SK-N-SH treated with all-trans-retinoic acid at 6 μM for 48 hours (cell line): ENCODE measurements at regions not wholly inside any gene's neighbourhood (a gene's known extent, or its start where the extent isn't known, plus 50 kb on each side); places are given as distances from the start of the nearest gene placed in this dataset.

Experiments
- BACH2 ChIP-seq: fragments of 250-450 bp; sonication (Bioruptor Pico); IDR thresholded peaks from 2 replicates; pipeline ENCODE4 v1.9.0; 2021; ENCODE audit warnings: mild to moderate bottlenecking, borderline replicate concordance
- CSDC2 ChIP-seq: fragments of 250-450 bp; sonication (Bioruptor Pico); IDR thresholded peaks from 2 replicates; pipeline ENCODE4 v1.5.0; 2020; ENCODE audit warnings: mild to moderate bottlenecking, moderate library complexity
- ESRRG ChIP-seq: fragments of 250-450 bp; sonication (Bioruptor Pico); IDR thresholded peaks from 2 replicates; pipeline ENCODE4 v1.6.1; 2021; ENCODE audit warnings: mild to moderate bottlenecking
- PPARA ChIP-seq: fragments of 250-450 bp; sonication (Bioruptor Pico); IDR thresholded peaks from 2 replicates; pipeline ENCODE4 v1.5.0; 2020; ENCODE audit warnings: mild to moderate bottlenecking, borderline replicate concordance
- SNAI2 ChIP-seq: fragments of 250-450 bp; sonication (Bioruptor Pico); IDR thresholded peaks from 2 replicates; pipeline ENCODE4 v1.5.0; 2020; ENCODE audit warnings: mild to moderate bottlenecking, moderate library complexity
- ZC3H10 ChIP-seq: fragments of 250-450 bp; sonication (Bioruptor Pico); IDR thresholded peaks from 2 replicates; pipeline ENCODE4 v1.5.1; 2021; ENCODE audit warnings: mild to moderate bottlenecking, moderate library complexity
- ZFP3 ChIP-seq: fragments of 250-450 bp; sonication (Bioruptor Pico); IDR thresholded peaks from 2 replicates; pipeline ENCODE4 v1.5.0; 2020; ENCODE audit warnings: mild to moderate bottlenecking, moderate library complexity
- ZFP30 ChIP-seq: fragments of 450-650 bp; formaldehyde crosslinking; IDR thresholded peaks from 2 replicates; pipeline ENCODE4 v1.5.0; 2022; ENCODE audit warnings: mild to moderate bottlenecking, moderate library complexity
- ZNF8 ChIP-seq: fragments of 450-650 bp; formaldehyde crosslinking; IDR thresholded peaks from 2 replicates; pipeline ENCODE4 v1.5.0; 2020; ENCODE audit warnings: mild to moderate bottlenecking, moderate library complexity
- TF ChIP-seq, protein P1 (sequence below): fragments of 250-450 bp; sonication (Bioruptor Pico); IDR thresholded peaks from 2 replicates; pipeline ENCODE4 v1.5.1; 2020; ENCODE audit warnings: low read depth, mild to moderate bottlenecking, moderate library complexity
- TF ChIP-seq, protein P2 (sequence below): fragments of 250-450 bp; sonication (Bioruptor Pico); IDR thresholded peaks from 2 replicates; pipeline ENCODE4 v1.8.0; 2020; ENCODE audit warnings: mild to moderate bottlenecking, moderate library complexity, borderline replicate concordance
- TF ChIP-seq, protein P3 (sequence below): fragments of 250-450 bp; sonication (Bioruptor Pico); IDR thresholded peaks from 2 replicates; pipeline ENCODE4 v1.8.0; 2021; ENCODE audit warnings: low read depth, mild to moderate bottlenecking, moderate library complexity, borderline replicate concordance

DNA sequence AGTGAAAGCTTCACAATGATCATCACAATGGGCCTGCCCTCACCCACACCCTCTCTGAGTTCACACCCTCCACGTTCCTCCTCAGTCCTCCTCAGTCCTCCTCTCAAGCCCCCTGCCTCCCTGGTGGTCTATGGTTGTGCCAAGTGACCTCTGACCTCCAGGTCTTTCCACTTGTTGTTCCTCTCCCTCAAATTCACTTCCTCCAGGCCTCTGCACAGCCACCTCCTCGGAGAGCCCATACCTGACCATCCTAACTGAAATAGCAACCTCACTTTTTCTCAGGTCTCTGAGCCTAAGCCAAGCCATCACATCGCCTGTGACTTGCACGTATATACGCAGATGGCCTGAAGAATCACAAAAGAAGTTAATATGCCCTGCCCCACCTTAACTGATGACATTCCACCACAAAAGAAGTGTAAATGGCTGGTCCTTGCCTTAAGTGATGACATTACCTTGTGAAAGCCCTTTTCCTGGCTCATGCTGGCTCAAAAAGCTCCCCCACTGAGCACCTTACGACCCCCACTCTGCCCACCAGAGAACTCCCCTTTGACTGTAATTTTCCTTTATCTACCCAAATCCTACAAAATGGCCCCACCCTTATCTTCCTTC, 293.4 kb upstream of the TENM3 start:
- no peak for TF ChIP-seq ZNF8
- no peak for TF ChIP-seq ESRRG (CRISPR knock-in tag)
- no peak for TF ChIP-seq CSDC2 (CRISPR knock-in tag)
- no peak for TF ChIP-seq SNAI2 (CRISPR knock-in tag)
- TF ChIP-seq, protein P1, sequence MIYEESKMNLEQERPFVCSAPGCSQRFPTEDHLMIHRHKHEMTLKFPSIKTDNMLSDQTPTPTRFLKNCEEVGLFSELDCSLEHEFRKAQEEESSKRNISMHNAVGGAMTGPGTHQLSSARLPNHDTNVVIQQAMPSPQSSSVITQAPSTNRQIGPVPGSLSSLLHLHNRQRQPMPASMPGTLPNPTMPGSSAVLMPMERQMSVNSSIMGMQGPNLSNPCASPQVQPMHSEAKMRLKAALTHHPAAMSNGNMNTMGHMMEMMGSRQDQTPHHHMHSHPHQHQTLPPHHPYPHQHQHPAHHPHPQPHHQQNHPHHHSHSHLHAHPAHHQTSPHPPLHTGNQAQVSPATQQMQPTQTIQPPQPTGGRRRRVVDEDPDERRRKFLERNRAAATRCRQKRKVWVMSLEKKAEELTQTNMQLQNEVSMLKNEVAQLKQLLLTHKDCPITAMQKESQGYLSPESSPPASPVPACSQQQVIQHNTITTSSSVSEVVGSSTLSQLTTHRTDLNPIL (CRISPR knock-in tag): no peak
- TF ChIP-seq, protein P2, sequence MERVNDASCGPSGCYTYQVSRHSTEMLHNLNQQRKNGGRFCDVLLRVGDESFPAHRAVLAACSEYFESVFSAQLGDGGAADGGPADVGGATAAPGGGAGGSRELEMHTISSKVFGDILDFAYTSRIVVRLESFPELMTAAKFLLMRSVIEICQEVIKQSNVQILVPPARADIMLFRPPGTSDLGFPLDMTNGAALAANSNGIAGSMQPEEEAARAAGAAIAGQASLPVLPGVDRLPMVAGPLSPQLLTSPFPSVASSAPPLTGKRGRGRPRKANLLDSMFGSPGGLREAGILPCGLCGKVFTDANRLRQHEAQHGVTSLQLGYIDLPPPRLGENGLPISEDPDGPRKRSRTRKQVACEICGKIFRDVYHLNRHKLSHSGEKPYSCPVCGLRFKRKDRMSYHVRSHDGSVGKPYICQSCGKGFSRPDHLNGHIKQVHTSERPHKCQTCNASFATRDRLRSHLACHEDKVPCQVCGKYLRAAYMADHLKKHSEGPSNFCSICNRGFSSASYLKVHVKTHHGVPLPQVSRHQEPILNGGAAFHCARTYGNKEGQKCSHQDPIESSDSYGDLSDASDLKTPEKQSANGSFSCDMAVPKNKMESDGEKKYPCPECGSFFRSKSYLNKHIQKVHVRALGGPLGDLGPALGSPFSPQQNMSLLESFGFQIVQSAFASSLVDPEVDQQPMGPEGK (CRISPR knock-in tag): no peak
- no peak for TF ChIP-seq ZFP3 (CRISPR knock-in tag)
- TF ChIP-seq ZC3H10 (CRISPR knock-in tag): no peak
- no peak for TF ChIP-seq BACH2 (CRISPR knock-in tag)
- no peak for TF ChIP-seq ZFP30 (CRISPR knock-in tag)
- TF ChIP-seq PPARA: no peak
- TF ChIP-seq, protein P3, sequence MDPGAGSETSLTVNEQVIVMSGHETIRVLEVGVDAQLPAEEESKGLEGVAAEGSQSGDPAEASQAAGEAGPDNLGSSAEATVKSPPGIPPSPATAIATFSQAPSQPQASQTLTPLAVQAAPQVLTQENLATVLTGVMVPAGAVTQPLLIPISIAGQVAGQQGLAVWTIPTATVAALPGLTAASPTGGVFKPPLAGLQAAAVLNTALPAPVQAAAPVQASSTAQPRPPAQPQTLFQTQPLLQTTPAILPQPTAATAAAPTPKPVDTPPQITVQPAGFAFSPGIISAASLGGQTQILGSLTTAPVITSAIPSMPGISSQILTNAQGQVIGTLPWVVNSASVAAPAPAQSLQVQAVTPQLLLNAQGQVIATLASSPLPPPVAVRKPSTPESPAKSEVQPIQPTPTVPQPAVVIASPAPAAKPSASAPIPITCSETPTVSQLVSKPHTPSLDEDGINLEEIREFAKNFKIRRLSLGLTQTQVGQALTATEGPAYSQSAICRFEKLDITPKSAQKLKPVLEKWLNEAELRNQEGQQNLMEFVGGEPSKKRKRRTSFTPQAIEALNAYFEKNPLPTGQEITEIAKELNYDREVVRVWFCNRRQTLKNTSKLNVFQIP: no peak
